HG03432 (cell line): ENCODE measurements at regions not wholly inside any gene's neighbourhood (a gene's known extent, or its start where the extent isn't known, plus 50 kb on each side); places are given as distances from the start of the nearest gene placed in this dataset.

Experiments used
- ATAC-seq: cut with Tn5 transposase; IDR thresholded peaks from one replicate; pipeline ENCODE4 v1.9.1; 2021; ENCODE audit warnings: mild to moderate bottlenecking, moderate library complexity; ENCODE audit not compliant: unreplicated experiment

GRCh38 chr10:4357911-4358310 lies 468.1 kb upstream of the AKR1E2 start:
- ATAC-seq = no peak

DNA sequence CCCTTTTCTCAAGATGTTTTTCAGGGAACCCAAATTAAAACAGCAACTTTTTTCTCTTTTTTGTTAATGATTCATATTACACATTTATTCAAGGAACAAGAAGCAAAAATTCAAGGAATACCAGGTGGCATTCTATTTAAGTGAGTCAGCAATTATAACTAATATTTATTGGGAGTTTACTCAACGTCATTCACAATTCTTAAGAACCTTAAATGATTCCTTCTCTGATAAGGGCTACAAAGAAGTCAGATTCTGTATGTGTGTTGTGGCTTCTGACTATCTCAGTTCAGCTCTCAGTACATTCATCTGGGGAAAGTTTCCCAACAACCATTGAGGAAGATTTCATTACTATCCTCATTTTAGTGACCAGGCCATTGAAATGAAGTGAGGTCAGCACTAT lies 470.7 kb upstream of the AKR1E2 start:
- no peak for ATAC-seq

DNA sequence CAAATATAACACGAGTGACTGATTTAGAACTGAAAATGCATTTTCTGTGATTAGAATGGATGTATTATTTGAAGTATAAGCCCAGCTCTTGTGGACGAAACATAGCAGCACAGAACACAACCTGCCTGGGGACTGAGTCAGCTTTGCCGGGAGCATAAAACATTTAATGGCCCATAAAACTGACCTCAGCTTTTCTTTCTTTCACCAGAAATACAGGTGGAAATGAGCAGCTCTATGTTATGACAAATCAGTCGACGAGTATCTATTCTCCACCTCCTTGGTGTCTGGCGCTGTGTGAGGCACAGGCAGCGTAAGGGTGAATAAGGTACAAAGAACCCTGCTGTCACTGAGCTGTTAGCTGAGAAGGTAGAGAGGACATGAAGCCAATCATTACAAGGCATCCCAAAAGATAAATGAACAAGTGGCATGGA lies 471.6 kb upstream of the AKR1E2 start:
- ATAC-seq = no peak

DNA sequence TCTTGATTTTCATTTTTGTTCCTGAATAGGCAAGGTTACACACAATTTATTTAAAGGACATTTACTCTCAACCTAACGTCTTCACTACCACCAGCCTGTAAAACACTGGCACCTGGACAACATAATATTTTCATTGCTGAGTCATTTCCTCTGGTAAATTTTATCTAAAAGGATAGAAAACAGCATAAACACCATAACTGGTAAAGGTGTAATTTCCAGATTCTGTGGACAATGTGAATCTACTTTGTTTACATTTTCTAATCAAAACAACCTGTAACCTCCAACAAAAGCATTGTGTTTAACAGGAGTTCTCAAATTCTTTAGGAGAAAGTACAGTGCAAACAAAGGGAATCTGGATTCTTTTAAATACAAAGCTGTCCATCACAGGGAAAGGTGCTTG lies 472.0 kb upstream of the AKR1E2 start:
- no peak for ATAC-seq

DNA sequence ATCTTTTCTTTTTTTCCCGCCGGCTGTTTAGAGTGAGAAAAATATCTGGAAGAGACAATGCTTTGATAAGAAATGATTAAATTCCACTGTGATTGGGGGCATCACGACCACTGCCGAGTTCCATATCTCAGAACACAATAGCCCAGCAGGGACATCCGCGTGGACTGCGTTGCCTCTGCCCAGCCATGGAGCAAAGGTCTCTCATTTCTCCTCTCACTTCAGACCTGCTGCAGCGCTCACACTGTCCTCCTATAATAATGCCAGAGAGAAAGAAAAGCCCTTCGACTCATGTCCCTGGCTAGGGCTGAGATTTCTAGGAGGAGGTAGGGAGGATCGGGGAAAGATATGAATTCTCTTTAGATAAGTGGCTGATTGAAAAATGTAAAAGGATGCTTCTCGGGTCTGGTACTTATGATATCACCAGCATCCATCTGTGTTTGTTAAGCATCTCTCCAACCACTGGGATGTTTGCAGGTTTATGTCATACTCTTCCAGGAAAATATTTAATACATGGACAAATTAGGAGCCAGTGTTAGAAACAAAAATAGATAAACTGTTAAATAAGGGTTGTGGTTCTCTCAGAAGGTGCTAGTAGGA lies 472.9 kb upstream of the AKR1E2 start:
- ATAC-seq = no peak

GRCh38 chr10:4352414-4352961 lies 473.5 kb upstream of the AKR1E2 start:
- no peak for ATAC-seq

DNA sequence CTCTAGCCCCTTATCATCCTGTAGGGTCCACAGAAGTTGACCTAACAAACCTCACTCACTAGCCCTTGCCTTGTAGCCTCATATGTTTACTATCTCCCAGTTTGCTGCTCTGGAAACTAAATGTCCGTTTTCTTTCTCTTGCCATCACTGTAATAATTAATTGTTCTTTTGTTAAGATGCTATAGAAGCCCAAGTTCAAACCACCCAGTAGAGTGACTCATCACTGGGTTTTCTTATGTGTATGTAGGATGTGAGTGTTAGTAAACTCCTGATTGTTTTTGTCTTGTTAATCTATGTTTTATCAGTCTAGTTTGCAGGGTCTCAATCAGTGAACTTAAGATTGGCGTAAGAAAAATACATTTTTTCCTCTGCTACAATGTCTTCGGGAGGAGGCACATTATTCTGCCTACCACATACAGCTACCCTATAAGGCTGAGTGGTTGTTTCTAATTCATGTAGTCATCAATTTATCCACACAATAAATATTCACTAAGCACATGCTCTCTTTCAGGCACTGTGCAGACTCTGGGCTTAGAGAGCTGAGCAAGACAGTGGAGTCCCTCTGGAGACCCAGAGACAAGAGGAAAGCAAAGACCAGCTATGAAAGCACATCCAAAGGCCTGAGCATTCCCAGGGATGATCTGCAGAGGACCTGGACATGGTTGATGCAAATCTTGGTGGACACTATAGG lies 474.1 kb upstream of the AKR1E2 start:
- no peak for ATAC-seq

GRCh38 chr10:4347397-4347796 lies 478.6 kb upstream of the AKR1E2 start:
- no peak for ATAC-seq

DNA sequence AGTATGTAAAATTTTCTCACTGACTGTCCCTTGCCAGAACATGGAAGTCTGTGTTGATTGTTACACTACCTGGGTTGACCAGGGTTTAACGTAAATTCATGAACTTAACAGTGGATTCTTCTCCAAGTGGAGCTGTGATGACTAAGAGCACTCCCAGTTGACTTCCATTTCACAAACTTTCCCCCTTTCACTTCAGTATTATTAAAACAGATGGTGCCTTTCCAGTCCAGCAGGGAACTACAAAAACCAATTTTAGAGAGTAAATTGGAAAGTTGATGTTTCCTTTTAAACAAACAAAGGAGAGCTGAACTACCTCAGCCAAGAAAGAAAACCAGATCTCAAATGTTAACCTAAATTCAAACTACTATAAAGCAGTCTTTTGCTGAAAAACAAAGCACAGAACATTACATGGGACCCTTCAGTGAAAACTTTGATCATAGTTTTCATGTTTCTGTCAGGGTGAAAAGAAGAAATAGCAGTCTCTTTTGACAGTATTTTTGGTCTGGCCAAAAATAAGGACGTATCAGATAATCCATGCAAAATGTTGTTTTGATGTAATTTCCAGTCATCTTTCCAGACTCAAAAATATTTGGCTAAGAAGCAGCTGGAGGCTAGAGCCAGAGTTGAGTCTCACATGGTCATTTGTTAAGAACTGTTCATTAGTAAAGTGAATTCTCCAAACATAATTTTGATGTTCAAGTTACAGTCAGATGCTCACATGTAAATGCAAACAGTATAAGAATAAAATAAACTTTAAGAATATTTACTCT lies 479.9 kb upstream of the AKR1E2 start:
- no peak for ATAC-seq

DNA sequence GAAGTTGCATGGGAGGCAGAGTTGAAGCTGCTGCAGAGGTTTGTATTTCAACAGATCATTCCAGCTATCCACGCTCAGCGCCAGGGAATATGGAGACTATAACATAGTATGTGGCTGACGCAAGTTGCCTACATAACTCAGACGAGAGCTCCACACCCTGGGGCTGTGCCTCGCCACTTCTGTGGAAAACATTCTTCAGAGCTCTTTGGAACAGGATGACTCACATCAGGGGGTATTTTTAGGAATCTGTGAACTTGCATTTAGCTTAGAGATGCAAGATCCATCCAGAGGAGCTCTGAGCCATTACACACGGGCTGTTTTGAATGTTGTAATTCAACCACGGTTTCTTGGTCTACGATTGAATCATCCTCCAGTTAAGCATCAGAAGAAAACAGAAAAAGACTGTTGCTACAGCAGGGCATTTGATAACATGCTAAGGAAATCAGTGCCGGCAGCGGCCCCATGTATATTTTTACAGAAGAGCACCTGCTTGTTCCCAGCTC lies 481.5 kb upstream of the AKR1E2 start:
- no peak for ATAC-seq

- no peak for ATAC-seq
Observed at GRCh38 chr10:4343873-4344272, 482.1 kb upstream of the AKR1E2 start.

DNA sequence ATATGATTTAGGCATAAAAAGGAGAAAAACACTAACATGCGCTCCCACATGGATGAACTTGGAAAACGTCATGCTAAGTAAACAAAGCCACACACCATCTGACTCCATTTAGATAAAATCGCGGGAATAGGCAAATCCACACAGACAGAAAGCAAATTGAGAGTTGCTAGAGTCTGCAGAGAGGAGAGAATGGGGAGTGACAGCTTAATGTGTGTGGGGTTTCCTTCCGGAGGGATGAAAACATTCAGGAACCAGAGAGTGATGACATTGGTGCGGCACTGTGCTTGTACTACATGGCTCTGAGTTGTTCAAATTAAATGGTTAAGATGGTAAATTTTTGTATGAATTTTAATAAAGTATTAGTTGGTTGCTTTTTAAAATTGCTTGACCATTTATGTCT lies 482.9 kb upstream of the AKR1E2 start:
- no peak for ATAC-seq

GRCh38 chr10:4338768-4339167 lies 487.2 kb upstream of the AKR1E2 start:
- no peak for ATAC-seq

DNA sequence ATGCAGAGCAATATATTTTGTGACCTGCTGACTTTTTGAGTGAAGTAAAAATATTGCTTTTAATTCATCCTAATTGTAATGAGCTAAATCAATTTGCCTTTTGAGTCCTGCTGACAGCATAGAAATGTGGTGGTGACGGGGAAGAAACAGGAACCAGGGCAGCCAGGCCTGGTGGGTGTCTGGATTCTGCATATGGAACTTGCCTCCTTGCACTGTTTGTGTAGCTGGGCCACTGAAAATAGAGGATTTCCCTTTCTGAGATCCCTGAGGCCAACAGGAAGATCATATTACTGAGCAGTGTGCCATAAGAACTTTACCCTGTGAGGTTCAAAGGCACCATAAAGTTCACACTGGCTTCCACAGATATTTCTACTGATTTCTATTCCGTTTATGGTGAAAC lies 488.4 kb upstream of the AKR1E2 start:
- ATAC-seq = no peak

- ATAC-seq = no peak
Observed at GRCh38 chr10:4334871-4335270, 491.1 kb upstream of the AKR1E2 start.

GRCh38 chr10:4334015-4334414 lies 492.0 kb upstream of the AKR1E2 start:
- no peak for ATAC-seq

GRCh38 chr10:4333459-4333894 lies 492.5 kb upstream of the AKR1E2 start:
- no peak for ATAC-seq

GRCh38 chr10:4332764-4333458 lies 493.1 kb upstream of the AKR1E2 start:
- no peak for ATAC-seq

GRCh38 chr10:4331150-4331549 lies 494.9 kb upstream of the AKR1E2 start:
- no peak for ATAC-seq

DNA sequence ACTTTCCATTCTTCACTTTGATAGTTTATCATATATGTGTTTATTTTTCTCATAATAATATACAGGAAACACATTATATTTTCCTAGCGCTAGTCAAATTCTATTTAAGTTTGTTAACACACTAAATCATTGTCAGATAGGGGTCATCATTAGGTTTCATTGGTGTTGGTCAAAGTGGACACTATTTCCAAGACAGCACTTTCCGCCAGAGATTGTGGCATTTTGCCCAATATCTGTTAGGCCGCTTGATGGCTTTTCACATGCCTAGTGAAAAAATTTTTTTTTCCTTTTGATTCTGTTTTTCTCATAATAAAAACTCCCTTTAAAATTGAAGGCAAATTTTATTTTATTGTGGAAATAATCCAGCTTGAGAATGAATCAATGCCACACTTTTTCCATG lies 495.4 kb upstream of the AKR1E2 start:
- ATAC-seq = no peak

- ATAC-seq = no peak
Observed at GRCh38 chr10:4329225-4329624, 496.8 kb upstream of the AKR1E2 start.
